BLaER1 treated with 17β-estradiol and CSF1 and Interleukin-3, amounts not matched to agents 10 nM and 100 nM (cell line): ENCODE measurements at regions not wholly inside any gene's neighbourhood (a gene's known extent, or its start where the extent isn't known, plus 50 kb on each side); places are given as distances from the start of the nearest gene placed in this dataset.

Experiments
- H3K27ac ChIP-seq, 11 experiments: shearing (Covaris generic); formaldehyde crosslinking; 2 replicates each; pipeline ENCODE4 v1.8.1; 2022
- H3K27me3 ChIP-seq, 11 experiments: shearing (Covaris generic); formaldehyde crosslinking; 2 replicates each; pipeline ENCODE4 v1.8.1; 2022
- H3K36me3 ChIP-seq, 11 experiments: shearing (Covaris generic); formaldehyde crosslinking; 2 replicates each; pipeline ENCODE4 v1.8.1; 2022
- H3K4me1 ChIP-seq, 10 experiments: shearing (Covaris generic); formaldehyde crosslinking; 2 replicates each; pipeline ENCODE4 v1.8.1; 2022
- H3K4me2 ChIP-seq, 11 experiments: shearing (Covaris generic); formaldehyde crosslinking; 2 replicates each; pipeline ENCODE4 v1.8.1; 2022
- H3K4me3 ChIP-seq, 10 experiments: shearing (Covaris generic); formaldehyde crosslinking; 2 replicates each; pipeline ENCODE4 v1.8.1; 2022
- H3K9ac ChIP-seq, 11 experiments: shearing (Covaris generic); formaldehyde crosslinking; 2 replicates each; pipeline ENCODE4 v1.8.1; 2022
- H3K9me3 ChIP-seq, 11 experiments: shearing (Covaris generic); formaldehyde crosslinking; replicated peaks in 1 of 11; 2 replicates each; pipeline ENCODE4 v1.8.1; 2022
- H4K20me1 ChIP-seq, 11 experiments: shearing (Covaris generic); formaldehyde crosslinking; 2 replicates each; pipeline ENCODE4 v1.8.1; 2022
- Cebpa-rat ChIP-seq, 11 experiments: shearing (Covaris generic); IDR thresholded peaks; 2 replicates each; pipeline ENCODE4 v1.8.1; 2022

DNA sequence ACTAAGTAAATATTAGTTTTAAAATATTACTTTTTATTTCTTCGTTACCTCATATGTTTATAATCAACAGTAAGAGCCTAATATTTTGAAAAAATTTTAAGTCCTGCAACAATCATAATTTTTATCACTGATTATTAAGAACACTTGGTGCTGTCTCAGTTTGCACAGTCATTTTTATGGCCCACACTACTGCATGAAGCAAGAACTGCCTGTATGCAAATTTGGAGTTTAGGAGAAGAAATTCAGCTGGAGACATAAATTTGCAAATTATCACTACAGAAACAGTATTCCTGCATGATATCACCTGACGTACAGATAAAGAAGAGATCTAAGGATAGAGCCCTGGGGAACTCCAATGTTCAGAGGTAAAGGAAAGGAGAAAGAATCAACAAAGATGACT lies 144.1 kb upstream of the RBBP8 start:
- no peaks in the 10 kb centered on the region for H3K27me3 ChIP-seq
- no peak overlapping the region for H3K4me2 ChIP-seq
- H3K36me3 ChIP-seq = no peaks in the 10 kb centered on the region
- no peak overlapping the region for H3K27ac ChIP-seq
- no peak overlapping the region for H3K4me3 ChIP-seq
- H4K20me1 ChIP-seq = no peaks in the 10 kb centered on the region
- no peak overlapping the region for H3K9ac ChIP-seq
- H3K9me3 ChIP-seq = no peaks in the 10 kb centered on the region
- no peaks in the 10 kb centered on the region for H3K4me1 ChIP-seq
- no peak for TF ChIP-seq Cebpa-rat (IDR thresholded peaks at IDR 0.05)

GRCh38 chr18:22789600-22789999 lies 143.5 kb upstream of the RBBP8 start:
- Histone ChIP-seq H3K4me2 (no peak overlapping the region), H3K9me3 (no peaks in the 10 kb centered on the region), H3K27me3 (no peaks in the 10 kb centered on the region), H3K27ac (no peak overlapping the region), H3K4me3 (no peak overlapping the region), H3K4me1 (no peaks in the 10 kb centered on the region), H4K20me1 (no peaks in the 10 kb centered on the region), H3K9ac (no peak overlapping the region), H3K36me3 (no peaks in the 10 kb centered on the region)
- no peak for TF ChIP-seq Cebpa-rat (IDR thresholded peaks at IDR 0.05)

GRCh38 chr18:22790545-22791309 lies 142.4 kb upstream of the RBBP8 start:
- no peak overlapping the region for H3K4me3 ChIP-seq
- H3K9ac ChIP-seq = no peak overlapping the region
- H3K4me1 ChIP-seq = no peaks in the 10 kb centered on the region
- H3K9me3 ChIP-seq = no peaks in the 10 kb centered on the region
- no peaks in the 10 kb centered on the region for H4K20me1 ChIP-seq
- H3K27me3 ChIP-seq = no peaks in the 10 kb centered on the region
- no peak for TF ChIP-seq Cebpa-rat (IDR thresholded peaks at IDR 0.05)
- no peaks in the 10 kb centered on the region for H3K36me3 ChIP-seq
- H3K27ac ChIP-seq = no peak overlapping the region
- no peak overlapping the region for H3K4me2 ChIP-seq

- H3K27me3 ChIP-seq = no peaks in the 10 kb centered on the region
- H3K27ac ChIP-seq = no peak overlapping the region
- TF ChIP-seq Cebpa-rat (IDR thresholded peaks at IDR 0.05) = no peak
- H3K4me2 ChIP-seq = no peak overlapping the region
- no peaks in the 10 kb centered on the region for H4K20me1 ChIP-seq
- H3K9ac ChIP-seq = no peak overlapping the region
- no peaks in the 10 kb centered on the region for H3K4me1 ChIP-seq
- H3K36me3 ChIP-seq = no peaks in the 10 kb centered on the region
- H3K4me3 ChIP-seq = no peak overlapping the region
- H3K9me3 ChIP-seq = no peaks in the 10 kb centered on the region
Observed at GRCh38 chr18:22791310-22791610, 141.9 kb upstream of the RBBP8 start.

GRCh38 chr18:22796113-22796512 lies 137.0 kb upstream of the RBBP8 start:
- no peak overlapping the region for H3K4me3 ChIP-seq
- no peaks in the 10 kb centered on the region for H3K27me3 ChIP-seq
- H3K9ac ChIP-seq = no peak overlapping the region
- H3K9me3 ChIP-seq = no peaks in the 10 kb centered on the region
- H3K36me3 ChIP-seq = no peaks in the 10 kb centered on the region
- no peak overlapping the region for H3K4me2 ChIP-seq
- TF ChIP-seq Cebpa-rat (IDR thresholded peaks at IDR 0.05) = no peak
- H4K20me1 ChIP-seq = no peaks in the 10 kb centered on the region
- no peak overlapping the region for H3K27ac ChIP-seq
- H3K4me1 ChIP-seq = no peaks in the 10 kb centered on the region

GRCh38 chr18:22800551-22800951 lies 132.6 kb upstream of the RBBP8 start:
- peak; percentile 37 to 93 (median 77); a peak in 20 of 22 replicates for TF ChIP-seq Cebpa-rat (IDR thresholded peaks at IDR 0.05)
- Histone ChIP-seq H3K4me1 (no peaks in the 10 kb centered on the region), H3K36me3 (no peaks in the 10 kb centered on the region), H4K20me1 (no peaks in the 10 kb centered on the region), H3K9me3 (no peaks in the 10 kb centered on the region), H3K27me3 (no peaks in the 10 kb centered on the region), H3K4me3 (no peak overlapping the region), H3K4me2 (no peak overlapping the region), H3K27ac (no peak overlapping the region), H3K9ac (no peak overlapping the region)

GRCh38 chr18:22813648-22814328 lies 119.3 kb upstream of the RBBP8 start:
- H3K9ac ChIP-seq = no peak overlapping the region
- H3K27ac ChIP-seq = no peak overlapping the region
- no peaks in the 10 kb centered on the region for H3K27me3 ChIP-seq
- no peaks in the 10 kb centered on the region for H4K20me1 ChIP-seq
- no peaks in the 10 kb centered on the region for H3K36me3 ChIP-seq
- no peaks in the 10 kb centered on the region for H3K4me1 ChIP-seq
- no peak for TF ChIP-seq Cebpa-rat (IDR thresholded peaks at IDR 0.05)
- no peak overlapping the region for H3K4me3 ChIP-seq
- H3K4me2 ChIP-seq = no peak overlapping the region
- peaks cover 0 to 11% (median 6%) of the 10 kb centered on the region in 11 experiments; a peak in 10 of 22 replicates for H3K9me3 ChIP-seq

DNA sequence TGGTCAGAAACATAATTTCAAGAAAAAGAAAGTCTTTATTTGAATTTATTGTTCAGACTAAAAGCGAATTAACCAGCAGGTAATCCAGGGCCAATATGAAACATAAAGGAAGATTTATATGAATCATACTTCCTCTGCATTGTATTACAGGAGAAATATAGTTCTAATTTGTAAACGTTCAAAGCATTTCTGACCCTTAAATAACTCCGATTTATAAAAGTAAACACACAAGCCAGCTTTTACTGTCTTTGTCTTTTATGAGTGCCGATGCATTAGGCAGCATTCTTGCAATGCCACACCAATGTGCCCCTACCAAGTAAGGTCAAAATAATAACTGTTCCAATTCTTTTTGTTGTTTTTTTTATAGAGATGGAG lies 118.8 kb upstream of the RBBP8 start:
- no peaks in the 10 kb centered on the region for H3K36me3 ChIP-seq
- no peak overlapping the region for H3K27ac ChIP-seq
- no peak for TF ChIP-seq Cebpa-rat (IDR thresholded peaks at IDR 0.05)
- H3K9me3 ChIP-seq = peaks cover 0 to 11% (median 6%) of the 10 kb centered on the region in 11 experiments; a peak in 10 of 22 replicates
- H3K4me3 ChIP-seq = no peak overlapping the region
- no peak overlapping the region for H3K9ac ChIP-seq
- H3K27me3 ChIP-seq = no peaks in the 10 kb centered on the region
- H4K20me1 ChIP-seq = no peaks in the 10 kb centered on the region
- H3K4me1 ChIP-seq = no peaks in the 10 kb centered on the region
- H3K4me2 ChIP-seq = no peak overlapping the region

GRCh38 chr18:22816266-22817176 lies 116.6 kb upstream of the RBBP8 start:
- Histone ChIP-seq H3K27ac (no peak overlapping the region), H3K36me3 (no peaks in the 10 kb centered on the region), H4K20me1 (no peaks in the 10 kb centered on the region), H3K9ac (no peak overlapping the region), H3K4me2 (no peak overlapping the region), H3K4me3 (no peak overlapping the region), H3K27me3 (no peaks in the 10 kb centered on the region), H3K4me1 (no peaks in the 10 kb centered on the region), H3K9me3 (peaks cover 0 to 11% (median 6%) of the 10 kb centered on the region in 11 experiments; a peak in 10 of 22 replicates)
- TF ChIP-seq Cebpa-rat (IDR thresholded peaks at IDR 0.05) = no peak
